SU-DHL-6 (cell line): ENCODE measurements at regions not wholly inside any gene's neighbourhood (a gene's known extent, or its start where the extent isn't known, plus 50 kb on each side); places are given as distances from the start of the nearest gene placed in this dataset.

Experiments
- CTCF ChIP-seq: fragments of 200-600 bp; sonication (generic); IDR thresholded peaks from one replicate; pipeline ENCODE4 v1.5.1; 2017; ENCODE audit warnings: antibody characterized with exemption, mild to moderate bottlenecking, low read length, moderate library complexity; ENCODE audit not compliant: insufficient read depth, poor library complexity, severe bottlenecking
- EZH2phosphoT487 ChIP-seq: fragments of 200-600 bp; sonication (generic), shearing (Covaris generic); conservative IDR thresholded peaks from 2 replicates; pipeline ENCODE4 v1.6.1; 2018; ENCODE audit warnings: mild to moderate bottlenecking, antibody characterized with exemption, low read length, moderate library complexity, mixed read lengths

- no peak for TF ChIP-seq CTCF
- TF ChIP-seq EZH2phosphoT487 = no peak
Measured at GRCh38 chr15:62938825-62939224, 103.7 kb upstream of the TPM1 start.
